ENCODE measurements at regions not wholly inside any gene's neighbourhood (a gene's known extent, or its start where the extent isn't known, plus 50 kb on each side); places are given as distances from the start of the nearest gene placed in this dataset.

DNA sequence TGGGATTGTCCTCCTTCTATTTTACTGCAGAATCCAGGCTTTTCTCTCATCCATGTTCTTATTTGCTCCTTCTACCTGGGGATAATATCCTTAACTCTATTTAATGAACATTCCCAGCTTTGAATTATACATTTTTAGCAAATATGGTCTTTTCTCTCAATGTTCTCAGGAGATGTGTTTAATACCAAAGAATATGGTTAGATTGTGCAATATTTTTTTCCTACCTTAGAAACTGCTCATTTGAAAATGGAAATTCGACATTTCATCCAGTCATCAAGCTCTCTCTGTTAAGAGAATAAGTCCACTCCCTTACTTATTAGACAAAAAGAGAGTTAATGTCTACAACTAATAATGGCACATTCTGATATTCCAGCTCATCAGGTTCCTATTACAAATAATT lies 160.4 kb upstream of the GULP1 start:
- no peak for TF ChIP-seq YY1 (IDR thresholded peaks at IDR 0.05; ENCODE audit: insufficient read depth, insufficient read length)
- no peak for TF ChIP-seq ZNF274 (IDR thresholded peaks at IDR 0.05; ENCODE audit: low read depth, low read length)
- TF ChIP-seq SUZ12 (IDR thresholded peaks at IDR 0.05; ENCODE audit: extremely low read depth, insufficient read depth, insufficient read length), result no peak
